GM12878 (cell line): ENCODE measurements at regions not wholly inside any gene's neighbourhood (a gene's known extent, or its start where the extent isn't known, plus 50 kb on each side); places are given as distances from the start of the nearest gene placed in this dataset.

Source experiments
- ATAC-seq: fragments of 200-7000 bp; cut with Tn5 transposase; 3 replicates; pipeline ENCODE4 v1.9.1; 2020; ENCODE audit warnings: mild to moderate bottlenecking, moderate library complexity
- BruUV-seq: library from RNA; stranded (reverse); fragments of 400-500 nt; replicated peaks from 2 replicates; lab custom pipeline; 2021; lab: Mats Ljungman, UMichigan
- CTCF ChIA-PET: fragments of 300-600 bp; sonication (Branson Sonifier 250); formaldehyde crosslinking; extraction: SDS; loops from one replicate; lab custom pipeline; 2021; ENCODE audit warnings: inconsistent platforms; lab: Yijun Ruan, JAX
- POLR2A ChIA-PET: fragments of 350-600 bp; formaldehyde crosslinking; extraction: SDS; loops from one replicate; lab custom pipeline; 2021; ENCODE audit warnings: inconsistent platforms; lab: Charles Lee
- RAD21 ChIA-PET: fragments of 300-600 bp; sonication (Branson Sonifier 250); formaldehyde crosslinking; loops from one replicate; lab custom pipeline; 2023; ENCODE audit warnings: antibody characterized with exemption; ENCODE audit not compliant: unreplicated experiment; lab: Charles Lee
- SMC1A ChIA-PET: fragments of 300-600 bp; sonication (Branson Sonifier 250); formaldehyde crosslinking; loops from one replicate; lab custom pipeline; 2023; ENCODE audit not compliant: unreplicated experiment, uncharacterized antibody; lab: Charles Lee
- DNase-seq: peaks from one replicate; pipeline ENCODE4 v3.0.0-alpha.2; 2011; ENCODE audit warnings: low read depth, low spot score
- FAIRE-seq: peaks from 3 replicates; lab custom pipeline; 2011; peaks lifted over from hg19 to GRCh38; lab: Jason Lieb, UNC
- H2AFZ ChIP-seq: 2 replicates; pipeline ENCODE4 v1.6.0; 2011; ENCODE audit warnings: low read depth, low read length, control low read depth; ENCODE audit not compliant: control insufficient read depth
- H3K27ac ChIP-seq: 2 replicates; pipeline ENCODE4 v1.5.1; 2011; ENCODE audit warnings: control low read depth; ENCODE audit not compliant: control insufficient read depth, insufficient read depth
- H3K27me3 ChIP-seq, 2 experiments: replicated peaks in 1 of 2; 2 replicates each; pipeline versions ENCODE4 v1.6.0 to v1.6.1; 2011; ENCODE audit warnings: low read length in 1 of 2; ENCODE audit not compliant: control insufficient read depth in 2 of 2, insufficient read depth in 2 of 2
- H3K36me3 ChIP-seq, 2 experiments: 2 replicates each; pipeline ENCODE4 v1.5.1; 2011; ENCODE audit warnings: low read length in 1 of 2; ENCODE audit not compliant: control insufficient read depth in 2 of 2, insufficient read depth in 2 of 2
- H3K4me1 ChIP-seq: 2 replicates; pipeline ENCODE4 v1.6.1; 2011; ENCODE audit warnings: mild to moderate bottlenecking, low read length, moderate library complexity, mixed read lengths; ENCODE audit not compliant: control insufficient read depth, insufficient read depth
- H3K4me2 ChIP-seq: 2 replicates; pipeline ENCODE4 v1.6.0; 2011; ENCODE audit warnings: control low read depth; ENCODE audit not compliant: control insufficient read depth, insufficient read depth
- H3K4me3 ChIP-seq: fragments of 200-600 bp; sonication (generic); 2 replicates; pipeline ENCODE4 v1.5.1; 2016
- H3K79me2 ChIP-seq: 2 replicates; pipeline ENCODE4 v1.6.0; 2011; ENCODE audit warnings: low read length; ENCODE audit not compliant: control insufficient read depth, insufficient read depth
- H3K9ac ChIP-seq: 2 replicates; pipeline ENCODE4 v1.8.0; 2011; ENCODE audit warnings: low read length, control low read depth, mixed read lengths; ENCODE audit not compliant: control insufficient read depth, insufficient read depth
- H3K9me3 ChIP-seq: replicated peaks from 3 replicates; pipeline ENCODE4 v1.5.1; 2011; ENCODE audit warnings: mild to moderate bottlenecking, low read length; ENCODE audit not compliant: control insufficient read depth, insufficient read depth
- H4K20me1 ChIP-seq: 2 replicates; pipeline ENCODE4 v1.6.0; 2011; ENCODE audit not compliant: control insufficient read depth, insufficient read depth
- BCL11A ChIP-seq: IDR thresholded peaks from 2 replicates; pipeline ENCODE4 v1.6.1; 2011; ENCODE audit warnings: low read depth, low read length
- BCL3 ChIP-seq: IDR thresholded peaks from 2 replicates; pipeline ENCODE4 v1.6.1; 2011; ENCODE audit warnings: borderline replicate concordance, low read depth, mild to moderate bottlenecking, moderate library complexity, low read length; ENCODE audit not compliant: insufficient read depth, poor library complexity, severe bottlenecking
- CBFB ChIP-seq: IDR thresholded peaks from 2 replicates; pipeline ENCODE4 v1.6.1; 2016; ENCODE audit warnings: antibody characterized with exemption, low read depth
- NRF1 ChIP-seq: conservative IDR thresholded peaks from 2 replicates; pipeline ENCODE4 v1.6.1; 2011; ENCODE audit warnings: mild to moderate bottlenecking, low read depth, low read length, improper control_type of control experiment
- RCOR1 ChIP-seq: conservative IDR thresholded peaks from 2 replicates; pipeline ENCODE4 v1.6.1; 2012; ENCODE audit warnings: low read depth, low read length, improper control_type of control experiment
- RELB ChIP-seq: fragments of 450-650 bp; IDR thresholded peaks from 2 replicates; pipeline ENCODE4 v1.6.1; 2017; ENCODE audit warnings: low read depth, mild to moderate bottlenecking, moderate library complexity
- RFX5 ChIP-seq: IDR thresholded peaks from 2 replicates; pipeline ENCODE4 v1.6.1; 2011; ENCODE audit warnings: low read depth, low read length, improper control_type of control experiment
- STAT1 ChIP-seq: fragments of 450-650 bp; conservative IDR thresholded peaks from 2 replicates; pipeline ENCODE4 v1.6.1; 2014; ENCODE audit warnings: antibody characterized with exemption, mild to moderate bottlenecking
- ZNF207 ChIP-seq: fragments of 450-650 bp; IDR thresholded peaks from 2 replicates; pipeline ENCODE4 v1.6.1; 2014; ENCODE audit warnings: antibody characterized with exemption, mild to moderate bottlenecking, borderline replicate concordance
- ZNF24 ChIP-seq: fragments of 450-650 bp; IDR thresholded peaks from 2 replicates; pipeline ENCODE4 v1.6.1; 2017; ENCODE audit warnings: antibody characterized with exemption, mild to moderate bottlenecking
- ZNF384 ChIP-seq: IDR thresholded peaks from 2 replicates; pipeline ENCODE4 v1.6.1; 2012; ENCODE audit warnings: low read depth, mild to moderate bottlenecking, low read length, improper control_type of control experiment, borderline replicate concordance
- ZSCAN29 ChIP-seq: fragments of 450-650 bp; IDR thresholded peaks from 2 replicates; pipeline ENCODE4 v1.6.1; 2017; ENCODE audit warnings: mild to moderate bottlenecking, moderate library complexity
- WGBS: methylation state at CpG from one replicate; pipeline ENCODE4 v1.1.6; 2016; ENCODE audit warnings: low lambda C conversion rate; ENCODE audit not compliant: insufficient replicate concordance, insufficient coverage; ENCODE audit errors: missing lambda C conversion rate; 5-methylcytosine and 5-hydroxymethylcytosine counted together
- in situ Hi-C: fragments of 300-500 bp; cut with MboI; formaldehyde crosslinking; loops from 9 replicates; pipeline ENCODE4 v1.14.3; 2018; ENCODE audit warnings: mixed read lengths
- intact Hi-C: fragments of 100-400 bp; cut with micrococcal nuclease; formaldehyde crosslinking; loops from one replicate; pipeline ENCODE4 v1.14.2; 2022; ENCODE audit not compliant: unreplicated experiment

- CTCF ChIA-PET, result no interaction called here
- Histone ChIP-seq H3K4me1 (no peaks in the 10 kb centered on the region), H3K36me3 (no peaks in the 10 kb centered on the region), H3K9ac (no peak overlapping the region), H3K4me2 (no peak overlapping the region), H4K20me1 (no peaks in the 10 kb centered on the region), H2AFZ (no peak overlapping the region), H3K79me2 (no peaks in the 10 kb centered on the region), H3K27me3 (no peaks in the 10 kb centered on the region), H3K9me3 (no peaks in the 10 kb centered on the region; the same call in 2 of the 3 replicates), H3K4me3 (no peak overlapping the region), H3K27ac (no peak overlapping the region)
- WGBS, result 0% methylated on average over 1 of the region's 1 CpG
- in situ Hi-C loops, result no loop called here
- BruUV-seq, result no TSS peak
- SMC1A ChIA-PET, result no interaction called here
- RAD21 ChIA-PET, result no interaction called here
- ATAC-seq (no peak), DNase-seq (no peak), FAIRE-seq (no peak)
- POLR2A ChIA-PET, result no interaction called here
- TF ChIP-seq CBFB (no peak), RFX5 (no peak), NRF1 (no peak), ZNF384 (no peak), RELB (no peak), ZNF207 (no peak), STAT1 (no peak), ZSCAN29 (no peak), BCL3 (no peak), BCL11A (no peak), ZNF24 (no peak), RCOR1 (no peak)
- intact Hi-C loops, result no loop called here
These were observed 397.1 kb downstream of the RAB28 start for GRCh38 chr4:13087041-13087440.
